Activated T-helper 2 cell treated with anti-CD3 and anti-CD28 coated beads, Interferon-gamma antibody, Interleukin-2, Interleukin-4, amounts not matched to agents 10 μg/mL and 5 μg/mL and 100 μg/mL, durations not matched to agents 14 hours and 24 hours and 36 hours (primary cell): ENCODE measurements at regions not wholly inside any gene's neighbourhood (a gene's known extent, or its start where the extent isn't known, plus 50 kb on each side); places are given as distances from the start of the nearest gene placed in this dataset.
"Not testable (repeated sequence)": the region's sequence is repeated elsewhere in the genome, so short reads cannot be mapped to it uniquely, and the experiment has no call there.

Source experiments
- DNase-seq: peaks from one replicate; pipeline ENCODE4 v3.0.0; 2021; ENCODE audit warnings: low spot score
- H3K27ac Mint-ChIP-seq: one replicate; pipeline ENCODE4 v1.8.0; 2021; ENCODE audit warnings: mixed read lengths
- H3K27me3 Mint-ChIP-seq: one replicate; pipeline ENCODE4 v1.8.0; 2021; ENCODE audit warnings: low read depth, mixed read lengths
- H3K36me3 Mint-ChIP-seq: one replicate; pipeline ENCODE4 v1.8.0; 2021; ENCODE audit warnings: low read depth, mixed read lengths
- H3K4me1 Mint-ChIP-seq: one replicate; pipeline ENCODE4 v1.8.0; 2021; ENCODE audit warnings: low read depth, mixed read lengths
- H3K4me3 Mint-ChIP-seq: one replicate; pipeline ENCODE4 v1.8.0; 2021; ENCODE audit warnings: low read depth, mild to moderate bottlenecking, moderate library complexity, mixed read lengths
- H3K9me3 Mint-ChIP-seq: one replicate; pipeline ENCODE4 v1.8.0; 2021; ENCODE audit warnings: mixed read lengths
- intact Hi-C: fragments of 100-400 bp; cut with micrococcal nuclease; formaldehyde crosslinking; loops from one replicate; pipeline ENCODE4 v1.15.1; 2023

GRCh38 chr13:63448692-63449091 is 2033.0 kb upstream of the PCDH20 start:
- no peak overlapping the region for H3K4me3 Mint-ChIP-seq
- H3K27ac Mint-ChIP-seq, result no peak overlapping the region
- peaks cover 17% of the 10 kb centered on the region for H3K9me3 Mint-ChIP-seq
- no peaks in the 10 kb centered on the region for H3K27me3 Mint-ChIP-seq
- no peaks in the 10 kb centered on the region for H3K4me1 Mint-ChIP-seq
- no peaks in the 10 kb centered on the region for H3K36me3 Mint-ChIP-seq
- intact Hi-C loops, result no loop called here
- DNase-seq, result no peak

- no peak overlapping the region for H3K27ac Mint-ChIP-seq
- DNase-seq, result no peak
Measured at GRCh38 chr13:63446329-63446728, 2030.7 kb upstream of the PCDH20 start.

GRCh38 chr13:63444225-63444624 is 2028.6 kb upstream of the PCDH20 start:
- H3K4me3 Mint-ChIP-seq, result not testable (repeated sequence)

More at GRCh38 chr13:63446329-63446728, 2030.7 kb upstream of the PCDH20 start:
- H3K36me3 Mint-ChIP-seq, result no peaks in the 10 kb centered on the region
- intact Hi-C loops, result no loop called here
- no peaks in the 10 kb centered on the region for H3K4me1 Mint-ChIP-seq
- H3K9me3 Mint-ChIP-seq, result peaks cover 13% of the 10 kb centered on the region
- H3K27me3 Mint-ChIP-seq, result no peaks in the 10 kb centered on the region
- H3K4me3 Mint-ChIP-seq, result no peak overlapping the region

GRCh38 chr13:63438951-63439350 is 2023.3 kb upstream of the PCDH20 start:
- no peak for DNase-seq
- Mint-ChIP-seq H3K27me3 (no peaks in the 10 kb centered on the region), H3K9me3 (peaks cover 25% of the 10 kb centered on the region), H3K4me1 (no peaks in the 10 kb centered on the region), H3K36me3 (no peaks in the 10 kb centered on the region), H3K27ac (no peak overlapping the region), H3K4me3 (no peak overlapping the region)
- intact Hi-C loops, result no loop called here

More at GRCh38 chr13:63444225-63444624, 2028.6 kb upstream of the PCDH20 start:
- DNase-seq, intact Hi-C loops, H3K36me3 Mint-ChIP-seq, H3K27ac Mint-ChIP-seq, H3K27me3 Mint-ChIP-seq, H3K4me1 Mint-ChIP-seq: not testable (repeated sequence)
- peaks cover 19% of the 10 kb centered on the region for H3K9me3 Mint-ChIP-seq

- DNase-seq, result no peak
- Mint-ChIP-seq H3K4me1 (no peaks in the 10 kb centered on the region), H3K4me3 (no peak overlapping the region), H3K27ac (no peak overlapping the region), H3K27me3 (no peaks in the 10 kb centered on the region), H3K9me3 (peaks cover 16% of the 10 kb centered on the region), H3K36me3 (no peaks in the 10 kb centered on the region)
- intact Hi-C loops, result no loop called here
Measured at GRCh38 chr13:63436325-63436668, 2020.6 kb upstream of the PCDH20 start.

GRCh38 chr13:63435667-63436324 is 2020.1 kb upstream of the PCDH20 start:
- Mint-ChIP-seq H3K36me3 (no peaks in the 10 kb centered on the region), H3K9me3 (peaks cover 13% of the 10 kb centered on the region), H3K4me3 (no peak overlapping the region), H3K27ac (no peak overlapping the region), H3K4me1 (no peaks in the 10 kb centered on the region), H3K27me3 (no peaks in the 10 kb centered on the region)
- DNase-seq, result no peak
- intact Hi-C loops, result no loop called here

GRCh38 chr13:63433546-63434150 is 2018.0 kb upstream of the PCDH20 start:
- H3K36me3 Mint-ChIP-seq, result no peaks in the 10 kb centered on the region
- DNase-seq, result no peak
- H3K4me1 Mint-ChIP-seq, result no peaks in the 10 kb centered on the region
- H3K4me3 Mint-ChIP-seq, result no peak overlapping the region
- no peaks in the 10 kb centered on the region for H3K27me3 Mint-ChIP-seq
- no peak overlapping the region for H3K27ac Mint-ChIP-seq
- peaks cover 7% of the 10 kb centered on the region for H3K9me3 Mint-ChIP-seq
- intact Hi-C loops, result no loop called here

- no peak overlapping the region for H3K27ac Mint-ChIP-seq
Measured at GRCh38 chr13:63427170-63427569, 2011.5 kb upstream of the PCDH20 start.

GRCh38 chr13:63425131-63425530 is 2009.5 kb upstream of the PCDH20 start:
- H3K4me1 Mint-ChIP-seq, result no peaks in the 10 kb centered on the region
- no peak overlapping the region for H3K4me3 Mint-ChIP-seq
- H3K27me3 Mint-ChIP-seq, result no peaks in the 10 kb centered on the region
- peaks cover 25% of the 10 kb centered on the region for H3K9me3 Mint-ChIP-seq
- H3K36me3 Mint-ChIP-seq, result no peaks in the 10 kb centered on the region
- no peak overlapping the region for H3K27ac Mint-ChIP-seq
- intact Hi-C loops, result no loop called here
- DNase-seq, result no peak

More at GRCh38 chr13:63427170-63427569, 2011.5 kb upstream of the PCDH20 start:
- H3K4me1 Mint-ChIP-seq, result no peaks in the 10 kb centered on the region
- peaks cover 18% of the 10 kb centered on the region for H3K9me3 Mint-ChIP-seq
- DNase-seq, result no peak
- no peaks in the 10 kb centered on the region for H3K27me3 Mint-ChIP-seq
- intact Hi-C loops, result no loop called here
- H3K36me3 Mint-ChIP-seq, result no peaks in the 10 kb centered on the region
- H3K4me3 Mint-ChIP-seq, result no peak overlapping the region

- no peaks in the 10 kb centered on the region for H3K4me1 Mint-ChIP-seq
Measured at GRCh38 chr13:63421123-63421522, 2005.5 kb upstream of the PCDH20 start.

GRCh38 chr13:63420685-63421084 is 2005.0 kb upstream of the PCDH20 start:
- Mint-ChIP-seq H3K4me3 (no peak overlapping the region), H3K27me3 (no peaks in the 10 kb centered on the region), H3K4me1 (no peaks in the 10 kb centered on the region), H3K27ac (no peak overlapping the region), H3K9me3 (peaks cover 21% of the 10 kb centered on the region), H3K36me3 (no peaks in the 10 kb centered on the region)
- no peak for DNase-seq
- intact Hi-C loops, result no loop called here

More at GRCh38 chr13:63421123-63421522, 2005.5 kb upstream of the PCDH20 start:
- Mint-ChIP-seq H3K4me3 (no peak overlapping the region), H3K9me3 (peaks cover 20% of the 10 kb centered on the region), H3K27me3 (no peaks in the 10 kb centered on the region), H3K36me3 (no peaks in the 10 kb centered on the region), H3K27ac (no peak overlapping the region)
- intact Hi-C loops, result no loop called here
- DNase-seq, result no peak

- intact Hi-C loops, result no loop called here
- no peak overlapping the region for H3K4me3 Mint-ChIP-seq
- no peak for DNase-seq
- no peaks in the 10 kb centered on the region for H3K27me3 Mint-ChIP-seq
- H3K27ac Mint-ChIP-seq, result no peak overlapping the region
- H3K36me3 Mint-ChIP-seq, result no peaks in the 10 kb centered on the region
- peaks cover 13% of the 10 kb centered on the region for H3K9me3 Mint-ChIP-seq
- no peaks in the 10 kb centered on the region for H3K4me1 Mint-ChIP-seq
Measured at GRCh38 chr13:63414247-63414646, 1998.6 kb upstream of the PCDH20 start.

- Mint-ChIP-seq H3K36me3 (no peaks in the 10 kb centered on the region), H3K27me3 (no peaks in the 10 kb centered on the region), H3K4me1 (no peaks in the 10 kb centered on the region), H3K4me3 (no peak overlapping the region), H3K27ac (no peak overlapping the region), H3K9me3 (peaks cover 36% of the 10 kb centered on the region)
- intact Hi-C loops, result no loop called here
- no peak for DNase-seq
Measured at GRCh38 chr13:63409791-63410351, 1994.2 kb upstream of the PCDH20 start.
